Neural progenitor cell (in vitro differentiated cells): ENCODE measurements at regions not wholly inside any gene's neighbourhood (a gene's known extent, or its start where the extent isn't known, plus 50 kb on each side); places are given as distances from the start of the nearest gene placed in this dataset.

Experiments
- DNase-seq: peaks from one replicate; pipeline ENCODE4 v3.0.0-alpha.2; 2016; ENCODE audit warnings: low spot score
- H2AFZ ChIP-seq: fragments of 200-600 bp; sonication (generic); replicated peaks from 2 replicates; pipeline ENCODE4 v1.6.1; 2016; ENCODE audit warnings: antibody characterized with exemption
- H3F3A ChIP-seq: fragments of 200-600 bp; sonication (generic); 2 replicates; pipeline ENCODE4 v1.6.1; 2016; ENCODE audit warnings: antibody characterized with exemption, low read depth
- H3K27ac ChIP-seq: fragments of 200-600 bp; sonication (generic); 2 replicates; pipeline ENCODE4 v1.5.1; 2016; ENCODE audit warnings: mild to moderate bottlenecking
- H3K27me3 ChIP-seq: fragments of 200-600 bp; sonication (generic); 2 replicates; pipeline ENCODE4 v1.6.1; 2016; ENCODE audit warnings: mild to moderate bottlenecking, moderate library complexity
- H3K36me3 ChIP-seq: fragments of 200-600 bp; sonication (generic); 2 replicates; pipeline ENCODE4 v1.5.1; 2016
- H3K4me1 ChIP-seq: fragments of 200-600 bp; sonication (generic); 2 replicates; pipeline ENCODE4 v1.6.1; 2016; ENCODE audit warnings: mixed run types
- H3K4me2 ChIP-seq: fragments of 200-600 bp; sonication (generic); 2 replicates; pipeline ENCODE4 v1.6.1; 2016
- H3K4me3 ChIP-seq: fragments of 200-600 bp; sonication (generic); 2 replicates; pipeline ENCODE4 v1.5.1; 2016
- H3K79me2 ChIP-seq: fragments of 200-600 bp; sonication (generic); 2 replicates; pipeline ENCODE4 v1.6.1; 2016; ENCODE audit warnings: low read depth
- H3K9ac ChIP-seq: fragments of 200-600 bp; sonication (generic); 2 replicates; pipeline ENCODE4 v1.6.1; 2016
- H3K9me3 ChIP-seq: fragments of 200-600 bp; sonication (generic); 2 replicates; pipeline ENCODE4 v1.5.1; 2016; ENCODE audit warnings: low read depth
- H4K20me1 ChIP-seq: fragments of 200-600 bp; sonication (generic); 2 replicates; pipeline ENCODE4 v1.6.1; 2016; ENCODE audit warnings: low read depth
- H3K27ac Mint-ChIP-seq: 3 replicates; pipeline ENCODE4 v1.8.0; 2021; ENCODE audit warnings: mixed read lengths
- H3K27me3 Mint-ChIP-seq: 2 replicates; pipeline ENCODE4 v1.8.0; 2022; ENCODE audit warnings: low read depth, mild to moderate bottlenecking, inconsistent platforms, moderate library complexity, mixed read lengths; ENCODE audit not compliant: insufficient read depth
- H3K36me3 Mint-ChIP-seq: 3 replicates; pipeline ENCODE4 v1.8.0; 2021; ENCODE audit warnings: mixed read lengths
- H3K4me1 Mint-ChIP-seq: 3 replicates; pipeline ENCODE4 v1.8.0; 2021; ENCODE audit warnings: mixed read lengths
- H3K4me3 Mint-ChIP-seq: 3 replicates; pipeline ENCODE4 v1.8.0; 2021; ENCODE audit warnings: mild to moderate bottlenecking, moderate library complexity, mixed read lengths
- H3K9me3 Mint-ChIP-seq: 3 replicates; pipeline ENCODE4 v1.8.0; 2020; ENCODE audit warnings: mixed read lengths
- EZH2 ChIP-seq: fragments of 200-600 bp; sonication (generic); IDR thresholded peaks from 2 replicates; pipeline ENCODE4 v1.6.1; 2017; ENCODE audit warnings: antibody characterized with exemption, mild to moderate bottlenecking, moderate library complexity
- EZH2phosphoT487 ChIP-seq: fragments of 200-600 bp; sonication (generic); IDR thresholded peaks from 2 replicates; pipeline ENCODE4 v1.6.1; 2017; ENCODE audit warnings: antibody characterized with exemption
- TF ChIP-seq, protein P1 (sequence below): fragments of 200-600 bp; sonication (generic); IDR thresholded peaks from 2 replicates; pipeline ENCODE4 v1.5.1; 2017; ENCODE audit warnings: antibody characterized with exemption, mild to moderate bottlenecking

DNA sequence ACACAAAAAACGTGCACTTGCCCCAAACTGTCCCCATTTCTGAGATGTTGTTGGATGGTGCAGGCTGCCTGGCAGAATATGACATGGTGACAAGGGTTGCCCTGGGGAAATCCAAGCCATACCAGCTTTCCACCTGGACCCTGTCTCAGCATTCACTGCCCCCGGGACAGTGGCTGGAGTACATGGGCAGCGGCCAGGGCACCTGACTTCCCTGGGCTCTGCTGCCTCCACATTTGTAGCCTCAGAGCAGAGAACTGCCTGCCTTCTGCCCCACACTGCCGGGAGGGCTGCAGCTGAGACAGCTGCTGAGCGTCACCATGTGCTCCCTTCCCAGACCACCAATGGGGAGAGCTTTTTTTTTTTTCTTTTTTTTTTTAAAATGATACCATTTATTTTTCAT lies 222.9 kb upstream of the ZNF32 start:
- Histone ChIP-seq H3K79me2 (no peaks in the 10 kb centered on the region), H3K4me1 (no peaks in the 10 kb centered on the region), H3K4me3 (no peak overlapping the region), H2AFZ (no peak overlapping the region), H3F3A (no peaks in the 10 kb centered on the region), H3K9me3 (no peaks in the 10 kb centered on the region), H4K20me1 (no peaks in the 10 kb centered on the region), H3K27me3 (no peaks in the 10 kb centered on the region), H3K27ac (no peak overlapping the region), H3K36me3 (no peaks in the 10 kb centered on the region), H3K4me2 (no peak overlapping the region), H3K9ac (no peak overlapping the region)
- Mint-ChIP-seq H3K4me3 (no peak overlapping the region), H3K36me3 (no peaks in the 10 kb centered on the region), H3K4me1 (peaks cover 3% of the 10 kb centered on the region), H3K9me3 (no peaks in the 10 kb centered on the region), H3K27me3 (peaks cover 4% of the 10 kb centered on the region), H3K27ac (no peak overlapping the region)
- TF ChIP-seq EZH2, result no peak
- TF ChIP-seq EZH2phosphoT487, result no peak
- no peak for DNase-seq

DNA sequence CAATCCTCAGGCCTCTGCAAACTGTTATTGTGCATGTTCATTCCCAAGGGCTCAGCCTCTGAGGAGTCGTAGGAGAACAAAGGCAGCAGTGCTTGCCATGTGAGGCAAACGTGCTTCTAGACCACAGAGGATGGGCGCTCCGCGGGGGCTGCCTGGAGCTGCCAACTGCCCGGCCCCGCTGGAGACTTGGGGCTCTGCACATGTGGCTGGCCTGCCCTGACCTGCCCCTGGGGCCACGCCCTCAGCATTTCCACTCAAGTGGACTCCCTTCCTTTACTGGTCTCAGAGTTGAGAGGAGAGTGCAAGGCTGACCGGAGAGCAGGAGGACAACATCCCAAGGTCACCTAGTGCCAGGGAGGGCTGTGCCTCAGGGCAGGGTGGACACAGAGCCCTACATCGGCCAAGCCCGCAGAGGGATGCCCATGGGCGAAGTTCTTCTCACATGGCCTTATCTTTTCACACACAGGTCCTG lies 222.3 kb upstream of the ZNF32 start:
- Mint-ChIP-seq H3K27ac (no peak overlapping the region), H3K4me3 (no peak overlapping the region), H3K9me3 (no peaks in the 10 kb centered on the region), H3K27me3 (peaks cover 4% of the 10 kb centered on the region), H3K4me1 (peaks cover 3% of the 10 kb centered on the region), H3K36me3 (no peaks in the 10 kb centered on the region)
- DNase-seq, result no peak
- H3K79me2 ChIP-seq, result no peaks in the 10 kb centered on the region
- no peaks in the 10 kb centered on the region for H3K36me3 ChIP-seq
- H3K4me1 ChIP-seq, result no peaks in the 10 kb centered on the region
- no peak for TF ChIP-seq EZH2
- TF ChIP-seq EZH2phosphoT487, result no peak
- TF ChIP-seq, protein P1, sequence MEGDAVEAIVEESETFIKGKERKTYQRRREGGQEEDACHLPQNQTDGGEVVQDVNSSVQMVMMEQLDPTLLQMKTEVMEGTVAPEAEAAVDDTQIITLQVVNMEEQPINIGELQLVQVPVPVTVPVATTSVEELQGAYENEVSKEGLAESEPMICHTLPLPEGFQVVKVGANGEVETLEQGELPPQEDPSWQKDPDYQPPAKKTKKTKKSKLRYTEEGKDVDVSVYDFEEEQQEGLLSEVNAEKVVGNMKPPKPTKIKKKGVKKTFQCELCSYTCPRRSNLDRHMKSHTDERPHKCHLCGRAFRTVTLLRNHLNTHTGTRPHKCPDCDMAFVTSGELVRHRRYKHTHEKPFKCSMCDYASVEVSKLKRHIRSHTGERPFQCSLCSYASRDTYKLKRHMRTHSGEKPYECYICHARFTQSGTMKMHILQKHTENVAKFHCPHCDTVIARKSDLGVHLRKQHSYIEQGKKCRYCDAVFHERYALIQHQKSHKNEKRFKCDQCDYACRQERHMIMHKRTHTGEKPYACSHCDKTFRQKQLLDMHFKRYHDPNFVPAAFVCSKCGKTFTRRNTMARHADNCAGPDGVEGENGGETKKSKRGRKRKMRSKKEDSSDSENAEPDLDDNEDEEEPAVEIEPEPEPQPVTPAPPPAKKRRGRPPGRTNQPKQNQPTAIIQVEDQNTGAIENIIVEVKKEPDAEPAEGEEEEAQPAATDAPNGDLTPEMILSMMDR, result no peak
- no peaks in the 10 kb centered on the region for H3K27me3 ChIP-seq
- H2AFZ ChIP-seq, result no peak overlapping the region
- no peak overlapping the region for H3K4me3 ChIP-seq
- H3K9ac ChIP-seq, result no peak overlapping the region
- no peak overlapping the region for H3K27ac ChIP-seq
- H3F3A ChIP-seq, result no peaks in the 10 kb centered on the region
- no peak overlapping the region for H3K4me2 ChIP-seq
- H3K9me3 ChIP-seq, result no peaks in the 10 kb centered on the region
- no peaks in the 10 kb centered on the region for H4K20me1 ChIP-seq

DNA sequence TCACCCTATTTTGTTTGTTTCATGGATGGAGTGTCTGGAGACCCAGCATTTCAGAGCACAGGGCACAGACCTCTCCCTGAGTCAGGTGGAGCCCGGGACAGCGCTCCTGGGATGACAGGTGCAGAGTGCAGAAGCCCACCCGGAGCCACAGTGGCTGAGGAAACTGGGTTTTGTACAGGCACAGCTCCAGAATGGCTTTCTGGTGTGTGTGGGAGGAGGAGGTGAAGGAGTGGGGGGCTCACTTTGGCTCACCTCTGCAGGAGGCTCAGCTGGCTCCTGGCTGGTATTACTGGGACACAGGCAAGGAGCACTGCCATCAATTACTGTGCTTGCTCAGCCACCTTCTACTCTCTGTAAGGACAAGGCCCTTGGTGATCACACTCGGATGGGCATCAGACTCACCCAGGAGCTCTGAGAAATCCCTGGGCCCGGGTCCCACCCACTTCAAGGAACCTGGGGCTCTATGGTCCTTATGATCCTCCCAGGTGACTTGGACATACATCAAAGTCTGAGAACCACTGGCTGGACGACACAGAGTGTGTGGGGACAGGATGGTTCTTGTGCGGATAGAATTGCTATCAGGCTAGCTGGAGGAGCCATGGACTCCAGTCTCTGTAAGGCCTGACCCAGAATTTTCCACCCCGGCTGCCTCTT lies 221.1 kb upstream of the ZNF32 start:
- Mint-ChIP-seq H3K4me3 (no peak overlapping the region), H3K9me3 (no peaks in the 10 kb centered on the region), H3K27me3 (peaks cover 4% of the 10 kb centered on the region), H3K4me1 (peaks cover 3% of the 10 kb centered on the region), H3K27ac (no peak overlapping the region), H3K36me3 (no peaks in the 10 kb centered on the region)
- no peaks in the 10 kb centered on the region for H3K27me3 ChIP-seq
- no peak overlapping the region for H3K4me2 ChIP-seq
- H3K27ac ChIP-seq, result no peak overlapping the region
- TF ChIP-seq EZH2, result no peak
- TF ChIP-seq, protein P1, result no peak
- TF ChIP-seq EZH2phosphoT487, result no peak
- no peak overlapping the region for H3K9ac ChIP-seq
- no peak overlapping the region for H3K4me3 ChIP-seq
- H3F3A ChIP-seq, result no peaks in the 10 kb centered on the region
- DNase-seq, result no peak
- H3K4me1 ChIP-seq, result no peaks in the 10 kb centered on the region
- no peak overlapping the region for H2AFZ ChIP-seq
- no peaks in the 10 kb centered on the region for H3K79me2 ChIP-seq
- H3K36me3 ChIP-seq, result no peaks in the 10 kb centered on the region
- no peaks in the 10 kb centered on the region for H3K9me3 ChIP-seq
- no peaks in the 10 kb centered on the region for H4K20me1 ChIP-seq

DNA sequence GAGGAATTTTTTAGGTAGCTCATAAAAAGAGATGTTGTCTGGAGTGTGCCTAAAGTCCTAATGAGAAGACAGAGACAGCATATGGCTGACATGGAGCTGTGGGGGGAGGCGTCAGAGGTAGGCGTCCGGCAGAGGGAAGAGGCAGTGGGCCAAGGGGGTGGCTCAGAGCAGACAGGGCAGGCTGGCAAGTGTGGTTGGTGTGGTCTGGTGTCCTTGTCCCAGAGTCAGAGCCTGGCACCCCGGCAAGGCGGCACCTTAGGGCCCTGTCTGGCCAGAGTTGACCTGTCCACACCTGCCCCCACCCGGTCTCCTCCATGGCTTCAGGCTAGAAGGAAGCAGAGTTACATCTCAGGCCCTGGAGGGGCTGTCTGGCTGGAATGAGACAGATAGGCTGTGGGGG lies 220.3 kb upstream of the ZNF32 start:
- no peaks in the 10 kb centered on the region for H4K20me1 ChIP-seq
- no peak overlapping the region for H3K9ac ChIP-seq
- no peaks in the 10 kb centered on the region for H3K79me2 ChIP-seq
- H3K27ac Mint-ChIP-seq, result no peak overlapping the region
- TF ChIP-seq, protein P1, result no peak
- TF ChIP-seq EZH2 (no peak), EZH2phosphoT487 (no peak)
- H3K9me3 ChIP-seq, result no peaks in the 10 kb centered on the region
- H3K27ac ChIP-seq, result no peak overlapping the region
- peaks cover 4% of the 10 kb centered on the region for H3K27me3 Mint-ChIP-seq
- H3K4me3 ChIP-seq, result no peak overlapping the region
- no peak overlapping the region for H3K4me3 Mint-ChIP-seq
- no peaks in the 10 kb centered on the region for H3K4me1 Mint-ChIP-seq
- no peaks in the 10 kb centered on the region for H3K36me3 ChIP-seq
- H2AFZ ChIP-seq, result no peak overlapping the region
- H3K27me3 ChIP-seq, result no peaks in the 10 kb centered on the region
- no peak overlapping the region for H3K4me2 ChIP-seq
- no peaks in the 10 kb centered on the region for H3K4me1 ChIP-seq
- no peak for DNase-seq
- H3F3A ChIP-seq, result no peaks in the 10 kb centered on the region
- no peaks in the 10 kb centered on the region for H3K36me3 Mint-ChIP-seq
- H3K9me3 Mint-ChIP-seq, result no peaks in the 10 kb centered on the region
